Fibroblast of skin of left quadriceps (primary cell): ENCODE measurements at regions not wholly inside any gene's neighbourhood (a gene's known extent, or its start where the extent isn't known, plus 50 kb on each side); places are given as distances from the start of the nearest gene placed in this dataset.
A peak's percentile ranks its signal among the peaks of the same experiment; 100 is the strongest.

Source experiments
- DNase-seq, 2 experiments: peaks; one replicate each; pipeline ENCODE4 v3.0.0-alpha.2; 2013; ENCODE audit warnings: low read depth in 2 of 2

GRCh38 chr3:180340395-180340794 lies 261.6 kb upstream of the TTC14 start:
- no peak for DNase-seq

GRCh38 chr3:180341516-180341915 lies 260.4 kb upstream of the TTC14 start:
- DNase-seq: no peak

- no peak for DNase-seq
These were observed 250.4 kb upstream of the TTC14 start for GRCh38 chr3:180351601-180352000.

- DNase-seq: no peak
These were observed 249.7 kb upstream of the TTC14 start for GRCh38 chr3:180352261-180352660.

GRCh38 chr3:180354214-180354613 lies 247.7 kb upstream of the TTC14 start:
- no peak for DNase-seq

GRCh38 chr3:180358179-180358578 lies 243.8 kb upstream of the TTC14 start:
- peak; percentile 4 to 7 for DNase-seq

- DNase-seq: no peak
These were observed 242.7 kb upstream of the TTC14 start for GRCh38 chr3:180359061-180359952.

GRCh38 chr3:180359953-180360279 lies 242.0 kb upstream of the TTC14 start:
- no peak for DNase-seq

GRCh38 chr3:180362081-180362480 lies 239.9 kb upstream of the TTC14 start:
- no peak for DNase-seq

- DNase-seq: no peak
These were observed 226.1 kb upstream of the TTC14 start for GRCh38 chr3:180375831-180376230.

- DNase-seq: no peak
These were observed 223.5 kb upstream of the TTC14 start for GRCh38 chr3:180378496-180378895.

GRCh38 chr3:180382638-180383180 lies 219.3 kb upstream of the TTC14 start:
- no peak for DNase-seq

GRCh38 chr3:180383332-180384020 lies 218.5 kb upstream of the TTC14 start:
- DNase-seq: no peak

GRCh38 chr3:180390313-180390712 lies 211.7 kb upstream of the TTC14 start:
- no peak for DNase-seq

GRCh38 chr3:180391001-180391400 lies 211.0 kb upstream of the TTC14 start:
- no peak for DNase-seq

GRCh38 chr3:180401226-180401625 lies 200.7 kb upstream of the TTC14 start:
- DNase-seq: no peak

GRCh38 chr3:180402471-180403073 lies 199.4 kb upstream of the TTC14 start:
- DNase-seq: no peak

GRCh38 chr3:180403156-180403555 lies 198.8 kb upstream of the TTC14 start:
- DNase-seq: no peak

- DNase-seq: no peak
These were observed 193.3 kb upstream of the TTC14 start for GRCh38 chr3:180408654-180409053.

- DNase-seq: no peak
These were observed 192.8 kb upstream of the TTC14 start for GRCh38 chr3:180409170-180409569.

GRCh38 chr3:180409883-180410282 lies 192.1 kb upstream of the TTC14 start:
- DNase-seq: no peak

- DNase-seq: no peak
These were observed 187.8 kb upstream of the TTC14 start for GRCh38 chr3:180414157-180414556.
